ENCODE measurements at regions not wholly inside any gene's neighbourhood (a gene's known extent, or its start where the extent isn't known, plus 50 kb on each side); places are given as distances from the start of the nearest gene placed in this dataset.
"Not testable (repeated sequence)": the region's sequence is repeated elsewhere in the genome, so short reads cannot be mapped to it uniquely, and the experiment has no call there.

- Mint-ChIP-seq H3K27ac (ENCODE audit: unreplicated experiment) (no peak overlapping the region), H3K4me3 (ENCODE audit: unreplicated experiment) (no peak overlapping the region), H3K4me1 (ENCODE audit: unreplicated experiment) (no peaks in the 10 kb centered on the region), H3K36me3 (ENCODE audit: unreplicated experiment) (no peaks in the 10 kb centered on the region), H3K9me3 (ENCODE audit: unreplicated experiment) (no peaks in the 10 kb centered on the region), H3K27me3 (ENCODE audit: unreplicated experiment) (peaks cover 31% of the 10 kb centered on the region)
- TF ChIP-seq CTCF (IDR thresholded peaks at IDR 0.05) = no peak
- DNase-seq (ENCODE audit: extremely low spot score, unreplicated experiment) = no peak
Measured at GRCh38 chrX:109186939-109187338, 294.9 kb downstream of the GUCY2F start.

- DNase-seq (ENCODE audit: extremely low spot score, unreplicated experiment) = no peak
- Mint-ChIP-seq H3K4me3 (ENCODE audit: unreplicated experiment) (no peak overlapping the region), H3K4me1 (ENCODE audit: unreplicated experiment) (no peaks in the 10 kb centered on the region), H3K27me3 (ENCODE audit: unreplicated experiment) (peaks cover 29% of the 10 kb centered on the region), H3K36me3 (ENCODE audit: unreplicated experiment) (no peaks in the 10 kb centered on the region), H3K27ac (ENCODE audit: unreplicated experiment) (no peak overlapping the region), H3K9me3 (ENCODE audit: unreplicated experiment) (no peaks in the 10 kb centered on the region)
- no peak for TF ChIP-seq CTCF (IDR thresholded peaks at IDR 0.05)
Measured at GRCh38 chrX:109184506-109185139, 297.3 kb downstream of the GUCY2F start.

- no peak overlapping the region for H3K27ac Mint-ChIP-seq (ENCODE audit: unreplicated experiment)
- H3K9me3 Mint-ChIP-seq (ENCODE audit: unreplicated experiment) = peaks cover 5% of the 10 kb centered on the region
Measured at GRCh38 chrX:109172091-109172602, 309.7 kb downstream of the GUCY2F start.

GRCh38 chrX:109155161-109155560 is 326.7 kb downstream of the GUCY2F start:
- Mint-ChIP-seq H3K27me3 (ENCODE audit: unreplicated experiment) (peaks cover 6% of the 10 kb centered on the region), H3K9me3 (ENCODE audit: unreplicated experiment) (peaks cover 22% of the 10 kb centered on the region), H3K27ac (ENCODE audit: unreplicated experiment) (no peak overlapping the region), H3K36me3 (ENCODE audit: unreplicated experiment) (no peaks in the 10 kb centered on the region), H3K4me1 (ENCODE audit: unreplicated experiment) (no peaks in the 10 kb centered on the region), H3K4me3 (ENCODE audit: unreplicated experiment) (no peak overlapping the region)
- DNase-seq (ENCODE audit: extremely low spot score, unreplicated experiment) = no peak
- TF ChIP-seq CTCF (IDR thresholded peaks at IDR 0.05) = no peak

More at GRCh38 chrX:109172091-109172602, 309.7 kb downstream of the GUCY2F start:
- H3K4me3 Mint-ChIP-seq (ENCODE audit: unreplicated experiment) = no peak overlapping the region
- no peak for TF ChIP-seq CTCF (IDR thresholded peaks at IDR 0.05)
- no peaks in the 10 kb centered on the region for H3K36me3 Mint-ChIP-seq (ENCODE audit: unreplicated experiment)
- DNase-seq (ENCODE audit: extremely low spot score, unreplicated experiment) = no peak
- H3K4me1 Mint-ChIP-seq (ENCODE audit: unreplicated experiment) = no peaks in the 10 kb centered on the region
- peaks cover 10% of the 10 kb centered on the region for H3K27me3 Mint-ChIP-seq (ENCODE audit: unreplicated experiment)

- not testable (repeated sequence) for H3K27ac Mint-ChIP-seq (ENCODE audit: unreplicated experiment); DNase-seq (ENCODE audit: extremely low spot score, unreplicated experiment); H3K36me3 Mint-ChIP-seq (ENCODE audit: unreplicated experiment); H3K27me3 Mint-ChIP-seq (ENCODE audit: unreplicated experiment); H3K4me1 Mint-ChIP-seq (ENCODE audit: unreplicated experiment); H3K4me3 Mint-ChIP-seq (ENCODE audit: unreplicated experiment)
- peaks cover 20% of the 10 kb centered on the region for H3K9me3 Mint-ChIP-seq (ENCODE audit: unreplicated experiment)
Measured at GRCh38 chrX:109144173-109144572, 337.7 kb downstream of the GUCY2F start.

All from osteocyte (in vitro differentiated cells).